Kidney (tissue), 13 donors: ENCODE measurements at regions not wholly inside any gene's neighbourhood (a gene's known extent, or its start where the extent isn't known, plus 50 kb on each side); places are given as distances from the start of the nearest gene placed in this dataset.

Experiments used
- DNase-seq, 5 donors: peaks; one replicate each; pipeline ENCODE4 v3.0.0-alpha.2; 2013 to 2020
- FAIRE-seq: peaks from 2 replicates; lab custom pipeline; 2012; peaks lifted over from hg19 to GRCh38; lab: Jason Lieb, UNC
- H3K27ac ChIP-seq, 2 donors: one replicate each; pipeline ENCODE4 v1.7.0; 2013; ENCODE audit warnings: low read depth in 2 of 2, low read length in 2 of 2, inconsistent platforms in 1 of 2
- H3K27me3 ChIP-seq: one replicate; pipeline ENCODE4 v1.7.1; 2013; ENCODE audit warnings: low read length, inconsistent platforms; ENCODE audit not compliant: control insufficient read depth, insufficient read depth
- H3K36me3 ChIP-seq, 3 donors: one replicate each; pipeline versions ENCODE4 v1.7.0 to v1.7.1; 2013; ENCODE audit warnings: low read length in 3 of 3, control low read depth in 1 of 3, inconsistent platforms in 1 of 3; ENCODE audit not compliant: insufficient read depth in 3 of 3, control insufficient read depth in 2 of 3
- H3K4me1 ChIP-seq, 3 donors: one replicate each; pipeline versions ENCODE4 v1.7.0 to v1.7.1; 2013; ENCODE audit warnings: low read length in 3 of 3, inconsistent platforms in 1 of 3, low read depth in 1 of 3; ENCODE audit not compliant: control insufficient read depth in 2 of 3, insufficient read depth in 2 of 3
- H3K4me3 ChIP-seq, 3 donors: one replicate each; pipeline versions ENCODE4 v1.7.0 to v1.8.1; 2013; ENCODE audit warnings: low read length in 3 of 3, control low read depth in 1 of 3, inconsistent platforms in 1 of 3
- H3K9ac ChIP-seq, 3 donors: one replicate each; pipeline versions ENCODE4 v1.7.0 to v1.7.1; 2013; ENCODE audit warnings: low read length in 3 of 3, control low read depth in 1 of 3, inconsistent platforms in 1 of 3
- H3K9me3 ChIP-seq, 3 donors: one replicate each; pipeline versions ENCODE4 v1.7.0 to v1.7.1; 2013; ENCODE audit warnings: low read length in 3 of 3, control low read depth in 1 of 3, inconsistent platforms in 1 of 3; ENCODE audit not compliant: control insufficient read depth in 2 of 3, insufficient read depth in 1 of 3
- intact Hi-C: fragments of 100-400 bp; cut with DNase I; formaldehyde crosslinking; loops from one replicate; pipeline ENCODE4 v1.11.1; 2022
- TF ChIP-seq, protein P1 (sequence below): IDR thresholded peaks from 3 replicates; pipeline ENCODE4 v1.5.1; 2012; ENCODE audit warnings: mild to moderate bottlenecking, moderate library complexity, borderline replicate concordance; ENCODE audit not compliant: insufficient read depth; ENCODE audit errors: extremely low read depth
- donor health status: control.
- donor health status: control.
- donor health status: control.
- donor health status: control.
- donor health status: control.
- donor health status: DM: yes; HTN: yes; CAD: no.
- donor health status: Normal renal cell carcinoma (clear cell type).

DNA sequence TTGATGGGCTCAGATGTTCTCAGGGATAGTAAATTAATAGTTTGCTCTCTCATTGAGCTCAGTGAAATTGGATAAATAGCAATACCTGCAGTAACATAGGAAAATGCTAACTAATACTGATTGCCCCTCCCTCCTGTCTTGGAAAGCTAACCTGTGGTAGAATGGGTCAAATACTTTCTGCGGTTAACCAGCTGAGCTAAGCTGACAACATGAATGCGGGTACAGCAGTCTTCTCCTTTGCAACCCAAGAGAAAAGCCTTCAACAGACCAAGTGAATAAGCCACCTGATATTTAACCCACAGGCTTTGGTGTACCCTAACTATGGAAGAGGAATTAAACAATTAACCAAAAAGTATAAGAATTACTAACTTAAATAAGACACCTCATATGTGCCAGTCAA lies 408.3 kb upstream of the MAF start:
- no peak overlapping the region for H3K9ac ChIP-seq
- DNase-seq (no peak), FAIRE-seq (no peak)
- no peak overlapping the region for H3K27ac ChIP-seq
- no peak overlapping the region for H3K4me3 ChIP-seq
- H3K4me1 ChIP-seq = no peaks in the 10 kb centered on the region
- TF ChIP-seq, protein P1, sequence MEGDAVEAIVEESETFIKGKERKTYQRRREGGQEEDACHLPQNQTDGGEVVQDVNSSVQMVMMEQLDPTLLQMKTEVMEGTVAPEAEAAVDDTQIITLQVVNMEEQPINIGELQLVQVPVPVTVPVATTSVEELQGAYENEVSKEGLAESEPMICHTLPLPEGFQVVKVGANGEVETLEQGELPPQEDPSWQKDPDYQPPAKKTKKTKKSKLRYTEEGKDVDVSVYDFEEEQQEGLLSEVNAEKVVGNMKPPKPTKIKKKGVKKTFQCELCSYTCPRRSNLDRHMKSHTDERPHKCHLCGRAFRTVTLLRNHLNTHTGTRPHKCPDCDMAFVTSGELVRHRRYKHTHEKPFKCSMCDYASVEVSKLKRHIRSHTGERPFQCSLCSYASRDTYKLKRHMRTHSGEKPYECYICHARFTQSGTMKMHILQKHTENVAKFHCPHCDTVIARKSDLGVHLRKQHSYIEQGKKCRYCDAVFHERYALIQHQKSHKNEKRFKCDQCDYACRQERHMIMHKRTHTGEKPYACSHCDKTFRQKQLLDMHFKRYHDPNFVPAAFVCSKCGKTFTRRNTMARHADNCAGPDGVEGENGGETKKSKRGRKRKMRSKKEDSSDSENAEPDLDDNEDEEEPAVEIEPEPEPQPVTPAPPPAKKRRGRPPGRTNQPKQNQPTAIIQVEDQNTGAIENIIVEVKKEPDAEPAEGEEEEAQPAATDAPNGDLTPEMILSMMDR = no peak
- no peaks in the 10 kb centered on the region for H3K9me3 ChIP-seq
- H3K36me3 ChIP-seq = no peaks in the 10 kb centered on the region
- no peaks in the 10 kb centered on the region for H3K27me3 ChIP-seq
- intact Hi-C loops = no loop called here

DNA sequence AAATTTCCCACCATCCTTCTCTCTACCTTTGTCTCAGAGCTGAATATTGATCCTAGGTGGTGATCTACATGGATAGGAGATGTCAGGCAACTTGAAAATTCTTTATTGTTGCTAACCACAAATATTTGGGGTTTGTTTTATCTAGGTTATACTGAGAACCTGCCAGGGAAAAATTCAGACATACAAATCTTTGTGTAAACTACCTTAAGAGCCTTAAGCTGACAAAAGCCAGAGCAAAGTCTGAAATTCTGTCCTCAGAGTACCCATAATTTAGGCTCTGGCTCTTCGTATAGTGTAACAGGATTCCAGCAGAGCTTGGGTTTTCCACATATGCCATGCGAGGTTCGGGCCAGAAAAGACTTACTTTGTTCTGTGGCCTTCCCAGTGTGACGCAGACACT lies 406.7 kb upstream of the MAF start:
- H3K9me3 ChIP-seq = no peaks in the 10 kb centered on the region

DNA sequence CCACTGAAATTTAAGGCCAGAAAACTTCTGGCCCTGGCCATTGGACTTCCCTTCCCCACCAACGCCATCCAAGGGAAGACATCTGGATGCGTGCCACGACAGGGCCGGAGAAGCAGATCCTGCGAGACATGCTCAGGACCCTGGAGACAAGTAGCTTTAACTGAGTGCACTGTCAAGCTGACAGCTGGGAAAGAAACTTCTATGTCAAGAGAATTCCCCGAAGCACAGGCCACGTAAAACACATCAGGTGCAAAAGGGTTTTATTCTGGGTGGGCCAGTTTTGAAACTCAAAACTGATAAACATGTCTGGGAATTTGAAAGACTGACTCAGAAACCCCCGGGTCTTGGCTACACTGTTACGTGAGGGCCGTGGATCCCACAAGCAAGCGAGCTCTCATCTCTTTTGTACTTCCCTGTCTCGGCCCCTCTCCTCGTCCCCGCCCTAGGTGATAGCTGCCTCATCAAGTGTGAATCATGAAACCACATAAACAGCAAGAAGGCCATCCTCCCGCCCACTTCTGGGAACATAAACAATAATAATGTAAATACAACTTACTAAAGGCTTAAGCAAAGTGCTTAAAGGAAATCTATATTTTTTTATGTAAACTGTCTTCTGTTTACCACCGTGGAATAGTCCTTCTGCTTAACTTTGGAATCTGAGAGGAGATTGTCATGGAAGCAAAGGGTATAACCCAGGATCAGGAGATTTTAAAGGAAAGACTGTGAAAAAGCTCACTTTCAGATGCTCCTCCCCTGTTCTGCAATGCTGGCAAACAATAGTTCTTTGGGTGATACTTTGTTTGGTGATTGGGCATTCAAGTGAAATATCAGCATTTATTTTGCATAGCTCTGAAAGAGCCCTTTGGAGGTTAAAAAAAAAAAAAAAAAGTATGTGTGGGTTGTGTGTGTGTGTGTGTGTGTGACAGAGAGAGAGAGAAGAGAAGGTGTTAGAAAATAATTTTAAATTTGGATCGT lies 406.0 kb upstream of the MAF start:
- FAIRE-seq (no peak), DNase-seq (peak in 1 of 5 donors; percentile 11)
- Histone ChIP-seq H3K27ac (no peak overlapping the region), H3K36me3 (no peaks in the 10 kb centered on the region), H3K9me3 (no peaks in the 10 kb centered on the region), H3K4me1 (no peaks in the 10 kb centered on the region), H3K4me3 (no peak overlapping the region), H3K9ac (no peak overlapping the region), H3K27me3 (no peaks in the 10 kb centered on the region)
- TF ChIP-seq, protein P1 = no peak
- intact Hi-C loops = no loop called here

More for the DNA sequence above, 406.7 kb upstream of the MAF start:
- Histone ChIP-seq H3K27ac (no peak overlapping the region), H3K27me3 (no peaks in the 10 kb centered on the region), H3K9ac (no peak overlapping the region), H3K4me3 (no peak overlapping the region), H3K4me1 (no peaks in the 10 kb centered on the region), H3K36me3 (no peaks in the 10 kb centered on the region)
- intact Hi-C loops = no loop called here
- no peak for FAIRE-seq
- DNase-seq = no peak
- TF ChIP-seq, protein P1 = no peak
